PFSK-1 (cell line): ENCODE measurements at regions not wholly inside any gene's neighbourhood (a gene's known extent, or its start where the extent isn't known, plus 50 kb on each side); places are given as distances from the start of the nearest gene placed in this dataset.

Experiments used
- FOXP2 ChIP-seq: optimal IDR thresholded peaks from 2 replicates; pipeline ENCODE3; 2011; ENCODE audit warnings: borderline replicate concordance, control low read depth, inconsistent platforms; ENCODE audit not compliant: insufficient read depth; ENCODE audit errors: extremely low read length, extremely low read depth
- POLR2AphosphoS5 ChIP-seq: IDR thresholded peaks from 2 replicates; pipeline ENCODE4 v1.6.1; 2012; ENCODE audit warnings: low read depth, mild to moderate bottlenecking, control low read depth, low read length, moderate library complexity
- REST ChIP-seq, 2 experiments: IDR thresholded peaks; 2 replicates each; pipeline versions ENCODE4 v1.6.1 to v1.8.0; 2011 to 2012; ENCODE audit warnings: low read depth in 2 of 2, low read length in 2 of 2, control low read depth in 1 of 2, inconsistent platforms in 1 of 2, mild to moderate bottlenecking in 1 of 2, moderate library complexity in 1 of 2; ENCODE audit not compliant: insufficient read depth in 1 of 2
- SIN3A ChIP-seq: IDR thresholded peaks from 2 replicates; pipeline ENCODE4 v1.6.1; 2012; ENCODE audit warnings: mild to moderate bottlenecking, low read length, moderate library complexity, borderline replicate concordance; ENCODE audit not compliant: insufficient read depth
- TAF1 ChIP-seq: IDR thresholded peaks from 2 replicates; pipeline ENCODE4 v1.6.1; 2012; ENCODE audit warnings: low read length, control low read depth, borderline replicate concordance; ENCODE audit not compliant: insufficient read depth

GRCh38 chr5:33363537-33363936 is 77.2 kb upstream of the TARS1 start:
- TF ChIP-seq TAF1 (no peak), SIN3A (no peak), POLR2AphosphoS5 (no peak), FOXP2 (no peak), REST (IDR thresholded peaks at IDR 0.05; ENCODE audit: insufficient read depth in 1 of 2, low read depth in 2 of 2, low read length in 2 of 2) (no peak)

- no peak for TF ChIP-seq FOXP2
Observed at GRCh38 chr5:33364406-33364805, 76.4 kb upstream of the TARS1 start.

GRCh38 chr5:33367416-33367815 is 73.3 kb upstream of the TARS1 start:
- TF ChIP-seq SIN3A (no peak), FOXP2 (no peak), POLR2AphosphoS5 (no peak), TAF1 (no peak), REST (IDR thresholded peaks at IDR 0.05; ENCODE audit: insufficient read depth in 1 of 2, low read depth in 2 of 2, low read length in 2 of 2) (no peak)

- TF ChIP-seq POLR2AphosphoS5 (no peak), FOXP2 (no peak), REST (IDR thresholded peaks at IDR 0.05; ENCODE audit: insufficient read depth in 1 of 2, low read depth in 2 of 2, low read length in 2 of 2) (no peak), SIN3A (no peak), TAF1 (no peak)
Observed at GRCh38 chr5:33369485-33370465, 71.0 kb upstream of the TARS1 start.

- no peak for TF ChIP-seq POLR2AphosphoS5
Observed at GRCh38 chr5:33370466-33370859, 70.3 kb upstream of the TARS1 start.

GRCh38 chr5:33371660-33372059 is 69.1 kb upstream of the TARS1 start:
- TF ChIP-seq FOXP2 (no peak), REST (IDR thresholded peaks at IDR 0.05; ENCODE audit: insufficient read depth in 1 of 2, low read depth in 2 of 2, low read length in 2 of 2) (no peak), TAF1 (no peak), SIN3A (no peak), POLR2AphosphoS5 (no peak)
